ENCODE measurements at regions not wholly inside any gene's neighbourhood (a gene's known extent, or its start where the extent isn't known, plus 50 kb on each side); places are given as distances from the start of the nearest gene placed in this dataset.

DNA sequence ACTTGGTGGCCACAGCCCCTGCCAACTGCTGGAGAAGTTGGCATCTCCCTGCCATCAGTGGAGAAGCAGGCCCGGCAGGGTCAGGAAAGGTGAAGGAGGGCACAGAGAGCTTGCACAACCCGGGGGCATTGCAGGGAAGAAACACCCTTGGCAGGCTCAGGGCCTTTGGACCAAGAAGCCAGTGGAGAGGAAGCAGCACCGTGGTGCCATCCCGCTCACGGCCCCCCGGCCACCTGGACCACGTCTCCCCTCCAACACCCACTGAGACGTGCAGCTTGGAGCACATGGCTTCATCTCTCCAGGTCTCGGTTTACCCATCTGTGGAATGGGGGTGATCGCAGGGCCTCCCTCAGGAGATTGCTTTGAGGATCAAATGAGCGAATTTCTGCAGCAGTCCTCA is 158.1 kb downstream of the RBFOX3 start:
- H3K4me3 Mint-ChIP-seq: no peak overlapping the region
- TF ChIP-seq, protein P1, sequence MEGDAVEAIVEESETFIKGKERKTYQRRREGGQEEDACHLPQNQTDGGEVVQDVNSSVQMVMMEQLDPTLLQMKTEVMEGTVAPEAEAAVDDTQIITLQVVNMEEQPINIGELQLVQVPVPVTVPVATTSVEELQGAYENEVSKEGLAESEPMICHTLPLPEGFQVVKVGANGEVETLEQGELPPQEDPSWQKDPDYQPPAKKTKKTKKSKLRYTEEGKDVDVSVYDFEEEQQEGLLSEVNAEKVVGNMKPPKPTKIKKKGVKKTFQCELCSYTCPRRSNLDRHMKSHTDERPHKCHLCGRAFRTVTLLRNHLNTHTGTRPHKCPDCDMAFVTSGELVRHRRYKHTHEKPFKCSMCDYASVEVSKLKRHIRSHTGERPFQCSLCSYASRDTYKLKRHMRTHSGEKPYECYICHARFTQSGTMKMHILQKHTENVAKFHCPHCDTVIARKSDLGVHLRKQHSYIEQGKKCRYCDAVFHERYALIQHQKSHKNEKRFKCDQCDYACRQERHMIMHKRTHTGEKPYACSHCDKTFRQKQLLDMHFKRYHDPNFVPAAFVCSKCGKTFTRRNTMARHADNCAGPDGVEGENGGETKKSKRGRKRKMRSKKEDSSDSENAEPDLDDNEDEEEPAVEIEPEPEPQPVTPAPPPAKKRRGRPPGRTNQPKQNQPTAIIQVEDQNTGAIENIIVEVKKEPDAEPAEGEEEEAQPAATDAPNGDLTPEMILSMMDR (IDR thresholded peaks at IDR 0.05; ENCODE audit: unreplicated experiment): no peak

GRCh38 chr17:79451167-79451566 is 159.7 kb downstream of the RBFOX3 start:
- no peaks in the 10 kb centered on the region for H3K4me1 Mint-ChIP-seq
- no peak overlapping the region for H3K4me3 Mint-ChIP-seq
- H3K27me3 Mint-ChIP-seq (ENCODE audit: low read depth): peaks cover 60% of the 10 kb centered on the region
- TF ChIP-seq, protein P1 (IDR thresholded peaks at IDR 0.05; ENCODE audit: unreplicated experiment): no peak
- no peaks in the 10 kb centered on the region for H3K36me3 Mint-ChIP-seq
- H3K27ac Mint-ChIP-seq: no peak overlapping the region
- no peaks in the 10 kb centered on the region for H3K9me3 Mint-ChIP-seq
- DNase-seq (ENCODE audit: low spot score in 2 of 2, unreplicated experiment in 2 of 2): no peak

More for the DNA sequence above, 158.1 kb downstream of the RBFOX3 start:
- peaks cover 67% of the 10 kb centered on the region for H3K27me3 Mint-ChIP-seq (ENCODE audit: low read depth)
- DNase-seq (ENCODE audit: low spot score in 2 of 2, unreplicated experiment in 2 of 2): no peak
- no peaks in the 10 kb centered on the region for H3K4me1 Mint-ChIP-seq
- no peaks in the 10 kb centered on the region for H3K9me3 Mint-ChIP-seq
- no peak overlapping the region for H3K27ac Mint-ChIP-seq
- no peaks in the 10 kb centered on the region for H3K36me3 Mint-ChIP-seq

- H3K4me1 Mint-ChIP-seq: no peaks in the 10 kb centered on the region
- H3K9me3 Mint-ChIP-seq: no peaks in the 10 kb centered on the region
- DNase-seq (ENCODE audit: low spot score in 2 of 2, unreplicated experiment in 2 of 2): no peak
- TF ChIP-seq, protein P1 (IDR thresholded peaks at IDR 0.05; ENCODE audit: unreplicated experiment): no peak
- peaks cover 32% of the 10 kb centered on the region for H3K27me3 Mint-ChIP-seq (ENCODE audit: low read depth)
- H3K4me3 Mint-ChIP-seq: no peak overlapping the region
- H3K27ac Mint-ChIP-seq: no peak overlapping the region
- no peaks in the 10 kb centered on the region for H3K36me3 Mint-ChIP-seq
Measured at GRCh38 chr17:79446399-79447009, 164.3 kb downstream of the RBFOX3 start.

- Mint-ChIP-seq H3K4me1 (no peaks in the 10 kb centered on the region), H3K27me3 (ENCODE audit: low read depth) (peaks cover 23% of the 10 kb centered on the region), H3K36me3 (no peaks in the 10 kb centered on the region), H3K9me3 (no peaks in the 10 kb centered on the region), H3K4me3 (no peak overlapping the region), H3K27ac (no peak overlapping the region)
- DNase-seq (ENCODE audit: low spot score in 2 of 2, unreplicated experiment in 2 of 2): no peak
- TF ChIP-seq, protein P1 (IDR thresholded peaks at IDR 0.05; ENCODE audit: unreplicated experiment): no peak
Measured at GRCh38 chr17:79444198-79444597, 166.7 kb downstream of the RBFOX3 start.

DNA sequence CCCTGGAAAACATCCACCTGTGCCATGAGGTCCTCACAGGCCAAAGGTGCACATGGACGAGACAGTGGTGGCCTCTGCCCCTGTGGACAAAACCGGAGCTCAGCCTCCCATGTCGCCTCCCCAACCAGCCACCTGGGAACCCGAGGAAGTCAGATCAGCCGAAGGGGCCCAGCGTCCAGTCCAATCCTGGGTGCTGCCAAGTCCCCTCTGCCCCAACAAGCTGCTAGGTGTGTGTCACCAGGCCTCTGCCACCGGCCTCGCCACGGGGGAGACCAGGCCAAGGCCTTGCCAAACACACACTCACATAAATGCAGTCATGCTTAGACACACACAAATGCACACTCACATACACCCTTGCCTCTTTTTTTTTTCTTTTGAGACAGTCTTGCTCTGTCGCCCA is 167.8 kb downstream of the RBFOX3 start:
- Mint-ChIP-seq H3K27ac (no peak overlapping the region), H3K36me3 (no peaks in the 10 kb centered on the region), H3K9me3 (no peaks in the 10 kb centered on the region), H3K4me1 (no peaks in the 10 kb centered on the region), H3K27me3 (ENCODE audit: low read depth) (peaks cover 27% of the 10 kb centered on the region), H3K4me3 (no peak overlapping the region)
- no peak for DNase-seq (ENCODE audit: low spot score in 2 of 2, unreplicated experiment in 2 of 2)
- TF ChIP-seq, protein P1 (IDR thresholded peaks at IDR 0.05; ENCODE audit: unreplicated experiment): no peak
